HEK293 (cell line): ENCODE measurements at regions not wholly inside any gene's neighbourhood (a gene's known extent, or its start where the extent isn't known, plus 50 kb on each side); places are given as distances from the start of the nearest gene placed in this dataset.

ENCODE experiments used
- CTCF ChIP-seq: fragments of 450-650 bp; formaldehyde crosslinking; IDR thresholded peaks from 2 replicates; pipeline ENCODE4 v1.5.1; 2016; ENCODE audit warnings: missing biosample characterization, missing genetic modification characterization
- SALL2 ChIP-seq: fragments of 450-650 bp; formaldehyde crosslinking; IDR thresholded peaks from 2 replicates; pipeline ENCODE4 v1.5.0; 2017; ENCODE audit warnings: missing biosample characterization, mild to moderate bottlenecking, missing genetic modification characterization, borderline replicate concordance
- ZBTB20 ChIP-seq: fragments of 450-650 bp; formaldehyde crosslinking; IDR thresholded peaks from 2 replicates; pipeline ENCODE4 v1.5.1; 2016; ENCODE audit warnings: missing biosample characterization, missing genetic modification characterization
- ZBTB26 ChIP-seq: fragments of 450-650 bp; formaldehyde crosslinking; optimal IDR thresholded peaks from 2 replicates; pipeline ENCODE3; 2016; ENCODE audit warnings: missing biosample characterization, mild to moderate bottlenecking, missing genetic modification characterization
- ZNF138 ChIP-seq: fragments of 450-650 bp; formaldehyde crosslinking; IDR thresholded peaks from 2 replicates; pipeline ENCODE4 v1.5.1; 2016; ENCODE audit warnings: missing biosample characterization, missing genetic modification characterization, borderline replicate concordance
- ZNF23 ChIP-seq: fragments of 450-650 bp; formaldehyde crosslinking; IDR thresholded peaks from 2 replicates; pipeline ENCODE4 v1.5.1; 2016; ENCODE audit warnings: missing biosample characterization, missing genetic modification characterization, borderline replicate concordance

GRCh38 chr12:127720334-127720733, 546.6 kb upstream of the TMEM132C start:
- no peak for TF ChIP-seq CTCF (tag by site-specific recombination)
- TF ChIP-seq ZNF23 (tag by site-specific recombination), result no peak
- TF ChIP-seq ZBTB26 (tag by site-specific recombination), result no peak
- no peak for TF ChIP-seq SALL2
- TF ChIP-seq ZBTB20 (tag by site-specific recombination), result no peak
- TF ChIP-seq ZNF138, result no peak
